ENCODE measurements at regions not wholly inside any gene's neighbourhood (a gene's known extent, or its start where the extent isn't known, plus 50 kb on each side); places are given as distances from the start of the nearest gene placed in this dataset.

- TF ChIP-seq, protein P1, sequence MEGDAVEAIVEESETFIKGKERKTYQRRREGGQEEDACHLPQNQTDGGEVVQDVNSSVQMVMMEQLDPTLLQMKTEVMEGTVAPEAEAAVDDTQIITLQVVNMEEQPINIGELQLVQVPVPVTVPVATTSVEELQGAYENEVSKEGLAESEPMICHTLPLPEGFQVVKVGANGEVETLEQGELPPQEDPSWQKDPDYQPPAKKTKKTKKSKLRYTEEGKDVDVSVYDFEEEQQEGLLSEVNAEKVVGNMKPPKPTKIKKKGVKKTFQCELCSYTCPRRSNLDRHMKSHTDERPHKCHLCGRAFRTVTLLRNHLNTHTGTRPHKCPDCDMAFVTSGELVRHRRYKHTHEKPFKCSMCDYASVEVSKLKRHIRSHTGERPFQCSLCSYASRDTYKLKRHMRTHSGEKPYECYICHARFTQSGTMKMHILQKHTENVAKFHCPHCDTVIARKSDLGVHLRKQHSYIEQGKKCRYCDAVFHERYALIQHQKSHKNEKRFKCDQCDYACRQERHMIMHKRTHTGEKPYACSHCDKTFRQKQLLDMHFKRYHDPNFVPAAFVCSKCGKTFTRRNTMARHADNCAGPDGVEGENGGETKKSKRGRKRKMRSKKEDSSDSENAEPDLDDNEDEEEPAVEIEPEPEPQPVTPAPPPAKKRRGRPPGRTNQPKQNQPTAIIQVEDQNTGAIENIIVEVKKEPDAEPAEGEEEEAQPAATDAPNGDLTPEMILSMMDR (IDR thresholded peaks at IDR 0.05 in 2 of 3, conservative IDR thresholded peaks at IDR 0.05 in 1 of 3; ENCODE audit: insufficient read depth in 2 of 3, low read depth in 1 of 3, low read length in 3 of 3): no peak
- TF ChIP-seq KDM1A (IDR thresholded peaks at IDR 0.05): no peak
- TF ChIP-seq, protein P2, sequence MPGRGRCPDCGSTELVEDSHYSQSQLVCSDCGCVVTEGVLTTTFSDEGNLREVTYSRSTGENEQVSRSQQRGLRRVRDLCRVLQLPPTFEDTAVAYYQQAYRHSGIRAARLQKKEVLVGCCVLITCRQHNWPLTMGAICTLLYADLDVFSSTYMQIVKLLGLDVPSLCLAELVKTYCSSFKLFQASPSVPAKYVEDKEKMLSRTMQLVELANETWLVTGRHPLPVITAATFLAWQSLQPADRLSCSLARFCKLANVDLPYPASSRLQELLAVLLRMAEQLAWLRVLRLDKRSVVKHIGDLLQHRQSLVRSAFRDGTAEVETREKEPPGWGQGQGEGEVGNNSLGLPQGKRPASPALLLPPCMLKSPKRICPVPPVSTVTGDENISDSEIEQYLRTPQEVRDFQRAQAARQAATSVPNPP (IDR thresholded peaks at IDR 0.05; ENCODE audit: borderline replicate concordance, insufficient read depth, insufficient read length): no peak
- TF ChIP-seq LCOR (CRISPR knock-in tag; IDR thresholded peaks at IDR 0.05): no peak
- no peak for TF ChIP-seq ZNF263 (CRISPR knock-in tag; IDR thresholded peaks at IDR 0.05; ENCODE audit: borderline replicate concordance)
- TF ChIP-seq RCOR1 (IDR thresholded peaks at IDR 0.05; ENCODE audit: borderline replicate concordance in 1 of 2, low read depth in 2 of 2, low read length in 2 of 2): no peak
Measured at GRCh38 chr5:172533058-172533398, 78.7 kb upstream of the SH3PXD2B start.
